HepG2 (cell line): ENCODE measurements at regions not wholly inside any gene's neighbourhood (a gene's known extent, or its start where the extent isn't known, plus 50 kb on each side); places are given as distances from the start of the nearest gene placed in this dataset.

Experiments used
- CBX2 ChIP-seq, 2 experiments: fragments of 200-600 bp in 1 of 2; sonication (generic); formaldehyde crosslinking in 1 of 2; IDR thresholded peaks; 2 replicates each; pipeline versions ENCODE4 v1.7.0 to v1.8.1; 2018 to 2022; ENCODE audit warnings: low read depth in 2 of 2, low read length in 1 of 2, mild to moderate bottlenecking in 1 of 2, missing genetic modification reagents in 1 of 2
- PATZ1 ChIP-seq: sonication (generic); formaldehyde crosslinking; IDR thresholded peaks from 2 replicates; pipeline ENCODE4 v1.4.0; 2020; ENCODE audit warnings: missing genetic modification reagents
- PCBP2 ChIP-seq: fragments of 200-400 bp; formaldehyde crosslinking; optimal IDR thresholded peaks from 2 replicates; pipeline ENCODE3; 2018; ENCODE audit warnings: low read length, low read depth; ENCODE audit not compliant: poor library complexity, severe bottlenecking
- POLR2A ChIP-seq, 2 experiments: IDR thresholded peaks; 2 replicates each; pipeline ENCODE4 v1.6.1; 2011; ENCODE audit warnings: low read depth in 2 of 2, low read length in 2 of 2, mild to moderate bottlenecking in 1 of 2, moderate library complexity in 1 of 2; ENCODE audit not compliant: insufficient read depth in 1 of 2
- STAT6 ChIP-seq: sonication (generic); formaldehyde crosslinking; IDR thresholded peaks from 2 replicates; pipeline ENCODE4 v1.4.0; 2020; ENCODE audit warnings: missing genetic modification reagents, mild to moderate bottlenecking, borderline replicate concordance
- TEAD2 ChIP-seq: sonication (generic); formaldehyde crosslinking; IDR thresholded peaks from 2 replicates; pipeline ENCODE4 v1.9.0; 2021; ENCODE audit warnings: missing genetic modification reagents
- YY1 ChIP-seq: IDR thresholded peaks from 2 replicates; pipeline ENCODE4 v1.6.1; 2011; ENCODE audit warnings: low read length, low read depth, moderate library complexity, mild to moderate bottlenecking; ENCODE audit not compliant: insufficient read depth, insufficient replicate concordance
- ZBTB43 ChIP-seq: sonication (generic); formaldehyde crosslinking; conservative IDR thresholded peaks from 2 replicates; pipeline ENCODE4 v1.4.0; 2020; ENCODE audit warnings: missing genetic modification reagents
- TF ChIP-seq, protein P1 (sequence below): IDR thresholded peaks from 2 replicates; pipeline ENCODE4 v1.6.1; 2018; ENCODE audit warnings: missing genetic modification reagents

DNA sequence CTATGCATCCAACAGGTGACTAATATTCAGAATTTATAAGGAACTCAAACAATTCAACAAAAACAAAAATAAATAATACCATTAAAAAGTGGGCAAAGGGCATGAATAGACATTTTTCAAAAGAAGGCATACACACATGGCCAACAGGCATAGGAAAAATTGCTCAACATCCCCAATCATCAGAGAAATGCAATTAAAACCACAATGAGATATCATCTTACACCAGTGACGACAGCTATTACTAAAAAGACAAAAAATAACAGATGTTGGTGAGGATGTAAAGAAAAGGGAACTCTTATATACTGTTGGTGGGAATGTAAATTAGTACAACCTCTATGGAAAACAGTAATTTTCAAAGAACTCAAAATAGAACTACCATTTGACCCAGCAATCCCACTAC lies 250.4 kb upstream of the N4BP1 start:
- TF ChIP-seq ZBTB43 (CRISPR knock-in tag) (no peak), POLR2A (IDR thresholded peaks at IDR 0.05; ENCODE audit: insufficient read depth in 1 of 2, low read depth in 2 of 2, low read length in 2 of 2) (no peak), PCBP2 (no peak), YY1 (no peak), CBX2 (IDR thresholded peaks at IDR 0.05; ENCODE audit: low read depth, low read length) (no peak), CBX2 (CRISPR knock-in tag; IDR thresholded peaks at IDR 0.05; ENCODE audit: low read depth) (no peak), PATZ1 (CRISPR knock-in tag) (no peak), TEAD2 (CRISPR knock-in tag) (no peak), STAT6 (no peak)
- TF ChIP-seq, protein P1, sequence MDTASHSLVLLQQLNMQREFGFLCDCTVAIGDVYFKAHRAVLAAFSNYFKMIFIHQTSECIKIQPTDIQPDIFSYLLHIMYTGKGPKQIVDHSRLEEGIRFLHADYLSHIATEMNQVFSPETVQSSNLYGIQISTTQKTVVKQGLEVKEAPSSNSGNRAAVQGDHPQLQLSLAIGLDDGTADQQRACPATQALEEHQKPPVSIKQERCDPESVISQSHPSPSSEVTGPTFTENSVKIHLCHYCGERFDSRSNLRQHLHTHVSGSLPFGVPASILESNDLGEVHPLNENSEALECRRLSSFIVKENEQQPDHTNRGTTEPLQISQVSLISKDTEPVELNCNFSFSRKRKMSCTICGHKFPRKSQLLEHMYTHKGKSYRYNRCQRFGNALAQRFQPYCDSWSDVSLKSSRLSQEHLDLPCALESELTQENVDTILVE, result no peak
